ENCODE measurements at regions not wholly inside any gene's neighbourhood (a gene's known extent, or its start where the extent isn't known, plus 50 kb on each side); places are given as distances from the start of the nearest gene placed in this dataset.

GRCh38 chr19:31496076-31496475 is 146.8 kb upstream of the TSHZ3 start:
- no peak for TF ChIP-seq EP300 (IDR thresholded peaks at IDR 0.05)
- TF ChIP-seq CTCF (IDR thresholded peaks at IDR 0.05), result no peak

Measured in upper lobe of left lung (tissue), 4 donors.